IPS-15b (cell line): ENCODE measurements at regions not wholly inside any gene's neighbourhood (a gene's known extent, or its start where the extent isn't known, plus 50 kb on each side); places are given as distances from the start of the nearest gene placed in this dataset.
"Not testable (repeated sequence)": the region's sequence is repeated elsewhere in the genome, so short reads cannot be mapped to it uniquely, and the experiment has no call there.

Source experiments
- H3K27me3 ChIP-seq: one replicate; pipeline ENCODE4 v1.6.1; 2013; ENCODE audit warnings: low read length; ENCODE audit not compliant: control insufficient read depth, insufficient read depth
- H3K36me3 ChIP-seq: one replicate; pipeline ENCODE4 v1.6.1; 2013; ENCODE audit warnings: low read length; ENCODE audit not compliant: control insufficient read depth, insufficient read depth
- H3K4me1 ChIP-seq: one replicate; pipeline ENCODE4 v1.6.1; 2013; ENCODE audit warnings: mild to moderate bottlenecking, low read length; ENCODE audit not compliant: control insufficient read depth, insufficient read depth
- H3K4me3 ChIP-seq: one replicate; pipeline ENCODE4 v1.5.1; 2013; ENCODE audit warnings: low read depth, low read length
- H3K9ac ChIP-seq: one replicate; pipeline ENCODE4 v1.6.1; 2013; ENCODE audit warnings: low read depth, mild to moderate bottlenecking, low read length
- H3K9me3 ChIP-seq: one replicate; pipeline ENCODE4 v1.6.1; 2013; ENCODE audit warnings: mild to moderate bottlenecking, low read length; ENCODE audit not compliant: control insufficient read depth, insufficient read depth

- Histone ChIP-seq H3K9me3 (no peaks in the 10 kb centered on the region), H3K9ac (no peak overlapping the region), H3K27me3 (no peaks in the 10 kb centered on the region), H3K36me3 (no peaks in the 10 kb centered on the region), H3K4me1 (no peaks in the 10 kb centered on the region), H3K4me3 (no peak overlapping the region)
Observed at GRCh38 chr1:189686288-189686687, 791.4 kb downstream of the BRINP3 start.

GRCh38 chr1:189693140-189693539 is 784.5 kb downstream of the BRINP3 start:
- H3K27me3 ChIP-seq: no peaks in the 10 kb centered on the region
- H3K36me3 ChIP-seq: no peaks in the 10 kb centered on the region
- no peaks in the 10 kb centered on the region for H3K4me1 ChIP-seq
- H3K4me3 ChIP-seq: no peak overlapping the region
- no peaks in the 10 kb centered on the region for H3K9me3 ChIP-seq
- H3K9ac ChIP-seq: no peak overlapping the region

- Histone ChIP-seq H3K27me3 (no peaks in the 10 kb centered on the region), H3K9ac (no peak overlapping the region), H3K9me3 (no peaks in the 10 kb centered on the region), H3K36me3 (no peaks in the 10 kb centered on the region), H3K4me1 (no peaks in the 10 kb centered on the region), H3K4me3 (no peak overlapping the region)
Observed at GRCh38 chr1:189696297-189696696, 781.4 kb downstream of the BRINP3 start.

GRCh38 chr1:189697113-189697512 is 780.6 kb downstream of the BRINP3 start:
- no peaks in the 10 kb centered on the region for H3K4me1 ChIP-seq
- H3K27me3 ChIP-seq: no peaks in the 10 kb centered on the region
- H3K9me3 ChIP-seq: no peaks in the 10 kb centered on the region
- no peaks in the 10 kb centered on the region for H3K36me3 ChIP-seq
- H3K4me3 ChIP-seq: no peak overlapping the region
- H3K9ac ChIP-seq: no peak overlapping the region

- no peaks in the 10 kb centered on the region for H3K27me3 ChIP-seq
- no peak overlapping the region for H3K4me3 ChIP-seq
- H3K9ac ChIP-seq: no peak overlapping the region
- no peaks in the 10 kb centered on the region for H3K9me3 ChIP-seq
- no peaks in the 10 kb centered on the region for H3K4me1 ChIP-seq
- H3K36me3 ChIP-seq: no peaks in the 10 kb centered on the region
Observed at GRCh38 chr1:189701606-189702005, 776.1 kb downstream of the BRINP3 start.

- H3K27me3 ChIP-seq: no peaks in the 10 kb centered on the region
- H3K36me3 ChIP-seq: no peaks in the 10 kb centered on the region
- no peak overlapping the region for H3K9ac ChIP-seq
- no peaks in the 10 kb centered on the region for H3K4me1 ChIP-seq
- no peaks in the 10 kb centered on the region for H3K9me3 ChIP-seq
- no peak overlapping the region for H3K4me3 ChIP-seq
Observed at GRCh38 chr1:189706594-189706993, 771.1 kb downstream of the BRINP3 start.

GRCh38 chr1:189708674-189709073 is 769.0 kb downstream of the BRINP3 start:
- H3K4me3 ChIP-seq: no peak overlapping the region
- no peaks in the 10 kb centered on the region for H3K36me3 ChIP-seq
- no peak overlapping the region for H3K9ac ChIP-seq
- H3K27me3 ChIP-seq: no peaks in the 10 kb centered on the region
- H3K9me3 ChIP-seq: no peaks in the 10 kb centered on the region
- H3K4me1 ChIP-seq: no peaks in the 10 kb centered on the region

GRCh38 chr1:189718147-189718795 is 759.4 kb downstream of the BRINP3 start:
- not testable (repeated sequence) for H3K4me1 ChIP-seq, H3K4me3 ChIP-seq, H3K27me3 ChIP-seq, H3K36me3 ChIP-seq, H3K9me3 ChIP-seq, H3K9ac ChIP-seq

GRCh38 chr1:189726806-189727205 is 750.9 kb downstream of the BRINP3 start:
- Histone ChIP-seq H3K36me3 (no peaks in the 10 kb centered on the region), H3K4me3 (no peak overlapping the region), H3K9me3 (no peaks in the 10 kb centered on the region), H3K4me1 (no peaks in the 10 kb centered on the region), H3K27me3 (no peaks in the 10 kb centered on the region), H3K9ac (no peak overlapping the region)

GRCh38 chr1:189751311-189751710 is 726.4 kb downstream of the BRINP3 start:
- H3K9me3 ChIP-seq: peaks cover 8% of the 10 kb centered on the region
- no peaks in the 10 kb centered on the region for H3K4me1 ChIP-seq
- H3K9ac ChIP-seq: no peak overlapping the region
- H3K4me3 ChIP-seq: no peak overlapping the region
- no peaks in the 10 kb centered on the region for H3K36me3 ChIP-seq
- H3K27me3 ChIP-seq: no peaks in the 10 kb centered on the region

- H3K36me3 ChIP-seq: no peaks in the 10 kb centered on the region
- peaks cover 8% of the 10 kb centered on the region for H3K9me3 ChIP-seq
- no peaks in the 10 kb centered on the region for H3K27me3 ChIP-seq
- no peaks in the 10 kb centered on the region for H3K4me1 ChIP-seq
- H3K9ac ChIP-seq: no peak overlapping the region
- H3K4me3 ChIP-seq: no peak overlapping the region
Observed at GRCh38 chr1:189752461-189752995, 725.1 kb downstream of the BRINP3 start.

- not testable (repeated sequence) for H3K4me1 ChIP-seq, H3K9me3 ChIP-seq, H3K9ac ChIP-seq, H3K4me3 ChIP-seq, H3K27me3 ChIP-seq, H3K36me3 ChIP-seq
Observed at GRCh38 chr1:189755100-189755499, 722.6 kb downstream of the BRINP3 start.
